HL-60/S4 (cell line): ENCODE measurements at regions not wholly inside any gene's neighbourhood (a gene's known extent, or its start where the extent isn't known, plus 50 kb on each side); places are given as distances from the start of the nearest gene placed in this dataset.
"Not testable (repeated sequence)": the region's sequence is repeated elsewhere in the genome, so short reads cannot be mapped to it uniquely, and the experiment has no call there.

Experiments used
- in situ Hi-C: fragments of 300-500 bp; cut with MboI; formaldehyde crosslinking; loops from 2 replicates; pipeline ENCODE4 v1.14.3; 2022; ENCODE audit warnings: low sequenced_read_pairs

- in situ Hi-C loops = not testable (repeated sequence)
These were observed 65.5 kb upstream of the KIF2A start for GRCh38 chr5:62240494-62240893.

- in situ Hi-C loops = not testable (repeated sequence)
These were observed 64.0 kb upstream of the KIF2A start for GRCh38 chr5:62242000-62242399.

GRCh38 chr5:62243046-62243445, 63.0 kb upstream of the KIF2A start:
- in situ Hi-C loops = not testable (repeated sequence)

DNA sequence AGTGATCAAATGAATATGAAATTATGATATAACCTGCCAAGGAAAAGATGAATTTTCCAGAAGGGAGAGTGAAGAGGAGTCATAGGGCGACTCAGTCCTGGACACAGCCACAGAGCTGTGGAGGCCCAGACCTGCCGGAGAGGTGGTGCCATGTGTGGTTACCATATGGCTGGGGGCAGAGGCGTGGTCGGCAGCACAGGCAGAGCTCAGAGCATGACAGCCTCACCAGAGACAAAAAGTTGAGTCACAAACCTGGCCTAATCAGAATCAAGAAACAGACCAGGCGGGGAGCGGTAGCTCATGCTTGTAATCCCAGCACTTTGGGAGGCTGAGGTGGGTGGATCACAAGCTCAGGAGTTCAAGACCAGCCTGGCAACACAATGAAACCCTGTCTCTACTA, 57.8 kb upstream of the KIF2A start:
- in situ Hi-C loops = not testable (repeated sequence)

DNA sequence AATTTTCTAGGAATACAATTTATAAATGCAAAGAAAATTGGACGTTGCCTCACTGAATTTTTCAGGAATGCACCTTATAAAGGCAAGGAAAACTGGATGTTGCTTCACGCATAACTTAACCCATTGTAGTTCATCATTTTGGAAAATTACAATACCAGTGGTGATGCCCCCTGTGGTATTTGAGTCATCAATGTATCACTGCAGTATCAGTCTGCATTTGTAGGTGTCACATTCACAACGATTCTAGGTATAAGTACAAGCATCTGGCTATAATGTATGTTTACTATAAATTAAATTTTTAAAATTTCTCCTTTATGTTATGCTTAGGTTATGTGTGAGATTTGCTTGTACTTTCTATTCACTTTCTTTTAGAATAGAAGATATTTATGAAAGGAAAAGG, 55.9 kb upstream of the KIF2A start:
- in situ Hi-C loops = not testable (repeated sequence)

- in situ Hi-C loops = not testable (repeated sequence)
These were observed 55.1 kb upstream of the KIF2A start for GRCh38 chr5:62250919-62251318.

- in situ Hi-C loops = not testable (repeated sequence)
These were observed 53.5 kb upstream of the KIF2A start for GRCh38 chr5:62252519-62252918.

- in situ Hi-C loops = not testable (repeated sequence)
These were observed 50.5 kb upstream of the KIF2A start for GRCh38 chr5:62255551-62255950.

- in situ Hi-C loops = no loop called here
These were observed 49.6 kb upstream of the KIF2A start for GRCh38 chr5:62256161-62257019.
